ENCODE measurements at regions not wholly inside any gene's neighbourhood (a gene's known extent, or its start where the extent isn't known, plus 50 kb on each side); places are given as distances from the start of the nearest gene placed in this dataset.

- TF ChIP-seq CTCF (IDR thresholded peaks at IDR 0.05), result no peak
- TF ChIP-seq POLR2A (IDR thresholded peaks at IDR 0.05), result no peak
Measured at GRCh38 chr7:84705706-84706105, 481.1 kb downstream of the SEMA3D start.
